ENCODE measurements at regions not wholly inside any gene's neighbourhood (a gene's known extent, or its start where the extent isn't known, plus 50 kb on each side); places are given as distances from the start of the nearest gene placed in this dataset.

DNA sequence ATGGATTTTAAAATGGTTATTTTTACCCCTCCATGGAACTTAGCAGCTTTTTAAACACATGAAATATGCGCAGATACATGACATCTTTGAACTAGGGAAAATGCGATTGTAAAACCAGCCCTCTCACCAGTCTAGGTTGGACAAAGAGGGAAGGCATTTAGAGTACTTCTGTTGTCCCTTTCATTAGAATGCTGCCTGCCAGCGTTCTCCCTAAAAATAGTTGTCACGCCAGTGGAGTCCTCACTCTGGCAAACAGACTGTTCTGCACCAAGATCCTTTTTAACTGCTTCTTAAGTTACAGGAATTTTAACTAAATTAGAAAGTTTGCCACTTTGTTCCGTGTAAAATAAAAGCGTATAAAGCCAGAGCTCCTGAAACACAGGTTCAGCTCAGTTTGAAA is 295.3 kb downstream of the VPS13C start:
- TF ChIP-seq, protein P1, sequence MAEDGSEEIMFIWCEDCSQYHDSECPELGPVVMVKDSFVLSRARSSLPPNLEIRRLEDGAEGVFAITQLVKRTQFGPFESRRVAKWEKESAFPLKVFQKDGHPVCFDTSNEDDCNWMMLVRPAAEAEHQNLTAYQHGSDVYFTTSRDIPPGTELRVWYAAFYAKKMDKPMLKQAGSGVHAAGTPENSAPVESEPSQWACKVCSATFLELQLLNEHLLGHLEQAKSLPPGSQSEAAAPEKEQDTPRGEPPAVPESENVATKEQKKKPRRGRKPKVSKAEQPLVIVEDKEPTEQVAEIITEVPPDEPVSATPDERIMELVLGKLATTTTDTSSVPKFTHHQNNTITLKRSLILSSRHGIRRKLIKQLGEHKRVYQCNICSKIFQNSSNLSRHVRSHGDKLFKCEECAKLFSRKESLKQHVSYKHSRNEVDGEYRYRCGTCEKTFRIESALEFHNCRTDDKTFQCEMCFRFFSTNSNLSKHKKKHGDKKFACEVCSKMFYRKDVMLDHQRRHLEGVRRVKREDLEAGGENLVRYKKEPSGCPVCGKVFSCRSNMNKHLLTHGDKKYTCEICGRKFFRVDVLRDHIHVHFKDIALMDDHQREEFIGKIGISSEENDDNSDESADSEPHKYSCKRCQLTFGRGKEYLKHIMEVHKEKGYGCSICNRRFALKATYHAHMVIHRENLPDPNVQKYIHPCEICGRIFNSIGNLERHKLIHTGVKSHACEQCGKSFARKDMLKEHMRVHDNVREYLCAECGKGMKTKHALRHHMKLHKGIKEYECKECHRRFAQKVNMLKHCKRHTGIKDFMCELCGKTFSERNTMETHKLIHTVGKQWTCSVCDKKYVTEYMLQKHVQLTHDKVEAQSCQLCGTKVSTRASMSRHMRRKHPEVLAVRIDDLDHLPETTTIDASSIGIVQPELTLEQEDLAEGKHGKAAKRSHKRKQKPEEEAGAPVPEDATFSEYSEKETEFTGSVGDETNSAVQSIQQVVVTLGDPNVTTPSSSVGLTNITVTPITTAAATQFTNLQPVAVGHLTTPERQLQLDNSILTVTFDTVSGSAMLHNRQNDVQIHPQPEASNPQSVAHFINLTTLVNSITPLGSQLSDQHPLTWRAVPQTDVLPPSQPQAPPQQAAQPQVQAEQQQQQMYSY (CRISPR knock-in tag; IDR thresholded peaks at IDR 0.05) = no peak
- TF ChIP-seq, protein P2, sequence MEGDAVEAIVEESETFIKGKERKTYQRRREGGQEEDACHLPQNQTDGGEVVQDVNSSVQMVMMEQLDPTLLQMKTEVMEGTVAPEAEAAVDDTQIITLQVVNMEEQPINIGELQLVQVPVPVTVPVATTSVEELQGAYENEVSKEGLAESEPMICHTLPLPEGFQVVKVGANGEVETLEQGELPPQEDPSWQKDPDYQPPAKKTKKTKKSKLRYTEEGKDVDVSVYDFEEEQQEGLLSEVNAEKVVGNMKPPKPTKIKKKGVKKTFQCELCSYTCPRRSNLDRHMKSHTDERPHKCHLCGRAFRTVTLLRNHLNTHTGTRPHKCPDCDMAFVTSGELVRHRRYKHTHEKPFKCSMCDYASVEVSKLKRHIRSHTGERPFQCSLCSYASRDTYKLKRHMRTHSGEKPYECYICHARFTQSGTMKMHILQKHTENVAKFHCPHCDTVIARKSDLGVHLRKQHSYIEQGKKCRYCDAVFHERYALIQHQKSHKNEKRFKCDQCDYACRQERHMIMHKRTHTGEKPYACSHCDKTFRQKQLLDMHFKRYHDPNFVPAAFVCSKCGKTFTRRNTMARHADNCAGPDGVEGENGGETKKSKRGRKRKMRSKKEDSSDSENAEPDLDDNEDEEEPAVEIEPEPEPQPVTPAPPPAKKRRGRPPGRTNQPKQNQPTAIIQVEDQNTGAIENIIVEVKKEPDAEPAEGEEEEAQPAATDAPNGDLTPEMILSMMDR (IDR thresholded peaks at IDR 0.05) = no peak
- TF ChIP-seq TP53 (CRISPR knock-in tag; IDR thresholded peaks at IDR 0.05) (no peak), ZNF396 (CRISPR knock-in tag; IDR thresholded peaks at IDR 0.05; ENCODE audit: borderline replicate concordance) (no peak), MYBL2 (CRISPR knock-in tag; IDR thresholded peaks at IDR 0.05) (no peak), ESRRA (CRISPR knock-in tag; IDR thresholded peaks at IDR 0.05; ENCODE audit: borderline replicate concordance) (no peak), ZNF671 (CRISPR knock-in tag; IDR thresholded peaks at IDR 0.05) (no peak), ZNF232 (CRISPR knock-in tag; IDR thresholded peaks at IDR 0.05) (no peak), ZNF317 (CRISPR knock-in tag; IDR thresholded peaks at IDR 0.05; ENCODE audit: borderline replicate concordance, low read depth) (no peak), JUN (CRISPR knock-in tag; IDR thresholded peaks at IDR 0.05) (no peak), NR2C2 (CRISPR knock-in tag; IDR thresholded peaks at IDR 0.05) (no peak)
- TF ChIP-seq, protein P3, sequence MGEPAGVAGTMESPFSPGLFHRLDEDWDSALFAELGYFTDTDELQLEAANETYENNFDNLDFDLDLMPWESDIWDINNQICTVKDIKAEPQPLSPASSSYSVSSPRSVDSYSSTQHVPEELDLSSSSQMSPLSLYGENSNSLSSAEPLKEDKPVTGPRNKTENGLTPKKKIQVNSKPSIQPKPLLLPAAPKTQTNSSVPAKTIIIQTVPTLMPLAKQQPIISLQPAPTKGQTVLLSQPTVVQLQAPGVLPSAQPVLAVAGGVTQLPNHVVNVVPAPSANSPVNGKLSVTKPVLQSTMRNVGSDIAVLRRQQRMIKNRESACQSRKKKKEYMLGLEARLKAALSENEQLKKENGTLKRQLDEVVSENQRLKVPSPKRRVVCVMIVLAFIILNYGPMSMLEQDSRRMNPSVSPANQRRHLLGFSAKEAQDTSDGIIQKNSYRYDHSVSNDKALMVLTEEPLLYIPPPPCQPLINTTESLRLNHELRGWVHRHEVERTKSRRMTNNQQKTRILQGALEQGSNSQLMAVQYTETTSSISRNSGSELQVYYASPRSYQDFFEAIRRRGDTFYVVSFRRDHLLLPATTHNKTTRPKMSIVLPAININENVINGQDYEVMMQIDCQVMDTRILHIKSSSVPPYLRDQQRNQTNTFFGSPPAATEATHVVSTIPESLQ (CRISPR knock-in tag; IDR thresholded peaks at IDR 0.05) = no peak
- TF ChIP-seq, protein P4, sequence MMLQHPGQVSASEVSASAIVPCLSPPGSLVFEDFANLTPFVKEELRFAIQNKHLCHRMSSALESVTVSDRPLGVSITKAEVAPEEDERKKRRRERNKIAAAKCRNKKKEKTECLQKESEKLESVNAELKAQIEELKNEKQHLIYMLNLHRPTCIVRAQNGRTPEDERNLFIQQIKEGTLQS (CRISPR knock-in tag; conservative IDR thresholded peaks at IDR 0.05) = no peak
- TF ChIP-seq, protein P5, sequence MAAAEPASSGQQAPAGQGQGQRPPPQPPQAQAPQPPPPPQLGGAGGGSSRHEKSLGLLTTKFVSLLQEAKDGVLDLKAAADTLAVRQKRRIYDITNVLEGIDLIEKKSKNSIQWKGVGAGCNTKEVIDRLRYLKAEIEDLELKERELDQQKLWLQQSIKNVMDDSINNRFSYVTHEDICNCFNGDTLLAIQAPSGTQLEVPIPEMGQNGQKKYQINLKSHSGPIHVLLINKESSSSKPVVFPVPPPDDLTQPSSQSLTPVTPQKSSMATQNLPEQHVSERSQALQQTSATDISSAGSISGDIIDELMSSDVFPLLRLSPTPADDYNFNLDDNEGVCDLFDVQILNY (CRISPR knock-in tag; IDR thresholded peaks at IDR 0.05) = no peak

Measured in WTC11 (cell line).